ENCODE measurements at regions not wholly inside any gene's neighbourhood (a gene's known extent, or its start where the extent isn't known, plus 50 kb on each side); places are given as distances from the start of the nearest gene placed in this dataset.
A peak's percentile ranks its signal among the peaks of the same experiment; 100 is the strongest.
"Not testable (repeated sequence)": the region's sequence is repeated elsewhere in the genome, so short reads cannot be mapped to it uniquely, and the experiment has no call there.

- Histone ChIP-seq H3K4me3 (no peak overlapping the region), H3K9me3 (no peaks in the 10 kb centered on the region), H3K36me3 (no peaks in the 10 kb centered on the region), H3K27me3 (replicated peaks; ENCODE audit: insufficient read depth) (no peaks in the 10 kb centered on the region), H3K27ac (no peak overlapping the region), H3K4me1 (ENCODE audit: control insufficient read depth in 1 of 2, low read depth in 2 of 2) (no peaks in the 10 kb centered on the region)
- DNase-seq (ENCODE audit: low spot score) (no peak), ATAC-seq (ENCODE audit: insufficient number of reproducible peaks, low FRiP score, low read depth) (no peak)
- no peak for TF ChIP-seq CTCF (IDR thresholded peaks at IDR 0.05)
These were observed 56.5 kb upstream of the ORC5 start for GRCh38 chr7:104264285-104264684.

- ATAC-seq (ENCODE audit: insufficient number of reproducible peaks, low FRiP score, low read depth) (no peak), DNase-seq (ENCODE audit: low spot score) (no peak)
- no peak for TF ChIP-seq CTCF (IDR thresholded peaks at IDR 0.05)
- Histone ChIP-seq H3K4me3 (no peak overlapping the region), H3K4me1 (ENCODE audit: control insufficient read depth in 1 of 2, low read depth in 2 of 2) (no peaks in the 10 kb centered on the region), H3K36me3 (no peaks in the 10 kb centered on the region), H3K27me3 (replicated peaks; ENCODE audit: insufficient read depth) (no peaks in the 10 kb centered on the region), H3K9me3 (no peaks in the 10 kb centered on the region), H3K27ac (no peak overlapping the region)
These were observed 60.0 kb upstream of the ORC5 start for GRCh38 chr7:104267701-104268368.

- no peaks in the 10 kb centered on the region for H3K27me3 ChIP-seq (replicated peaks; ENCODE audit: insufficient read depth)
- no peak overlapping the region for H3K4me3 ChIP-seq
- no peaks in the 10 kb centered on the region for H3K36me3 ChIP-seq
- H3K27ac ChIP-seq, result no peak overlapping the region
- DNase-seq (ENCODE audit: low spot score), result no peak
- no peaks in the 10 kb centered on the region for H3K9me3 ChIP-seq
- no peaks in the 10 kb centered on the region for H3K4me1 ChIP-seq (ENCODE audit: control insufficient read depth in 1 of 2, low read depth in 2 of 2)
- no peak for TF ChIP-seq CTCF (IDR thresholded peaks at IDR 0.05)
- ATAC-seq (ENCODE audit: insufficient number of reproducible peaks, low FRiP score, low read depth), result no peak
These were observed 56.5 kb upstream of the LHFPL3 start for GRCh38 chr7:104271948-104272347.

- DNase-seq (ENCODE audit: low spot score), result no peak
- no peaks in the 10 kb centered on the region for H3K36me3 ChIP-seq
These were observed 55.5 kb upstream of the LHFPL3 start for GRCh38 chr7:104272767-104273384.

GRCh38 chr7:104275900-104276299 lies 52.5 kb upstream of the LHFPL3 start:
- Histone ChIP-seq H3K27me3 (replicated peaks; ENCODE audit: insufficient read depth) (no peaks in the 10 kb centered on the region), H3K4me1 (ENCODE audit: control insufficient read depth in 1 of 2, low read depth in 2 of 2) (no peaks in the 10 kb centered on the region), H3K36me3 (no peaks in the 10 kb centered on the region), H3K27ac (no peak overlapping the region), H3K9me3 (no peaks in the 10 kb centered on the region), H3K4me3 (no peak overlapping the region)
- no peak for TF ChIP-seq CTCF (IDR thresholded peaks at IDR 0.05)
- no peak for ATAC-seq (ENCODE audit: insufficient number of reproducible peaks, low FRiP score, low read depth)
- DNase-seq (ENCODE audit: low spot score), result no peak

More at GRCh38 chr7:104272767-104273384, 55.5 kb upstream of the LHFPL3 start:
- H3K27me3 ChIP-seq (replicated peaks; ENCODE audit: insufficient read depth), result no peaks in the 10 kb centered on the region
- peak; percentile 11 for TF ChIP-seq CTCF (IDR thresholded peaks at IDR 0.05)
- no peak for ATAC-seq (ENCODE audit: insufficient number of reproducible peaks, low FRiP score, low read depth)
- no peak overlapping the region for H3K27ac ChIP-seq
- no peak overlapping the region for H3K4me3 ChIP-seq
- H3K4me1 ChIP-seq (ENCODE audit: control insufficient read depth in 1 of 2, low read depth in 2 of 2), result no peaks in the 10 kb centered on the region
- H3K9me3 ChIP-seq, result no peaks in the 10 kb centered on the region

GRCh38 chr7:104276730-104277129 lies 51.7 kb upstream of the LHFPL3 start:
- not testable (repeated sequence) for H3K4me1 ChIP-seq (ENCODE audit: control insufficient read depth in 1 of 2, low read depth in 2 of 2); DNase-seq (ENCODE audit: low spot score)

More at GRCh38 chr7:104276730-104277129, 51.7 kb upstream of the LHFPL3 start:
- not testable (repeated sequence) for H3K4me3 ChIP-seq; H3K27ac ChIP-seq; ATAC-seq (ENCODE audit: insufficient number of reproducible peaks, low FRiP score, low read depth); H3K27me3 ChIP-seq (replicated peaks; ENCODE audit: insufficient read depth); H3K9me3 ChIP-seq; H3K36me3 ChIP-seq
